Mucosa of descending colon (tissue), 3 donors: ENCODE measurements at regions not wholly inside any gene's neighbourhood (a gene's known extent, or its start where the extent isn't known, plus 50 kb on each side); places are given as distances from the start of the nearest gene placed in this dataset.

Experiments used
- ATAC-seq: fragments of 200-7000 bp; cut with Tn5 transposase; one replicate; pipeline ENCODE4 v1.9.1; 2020; ENCODE audit warnings: mild to moderate bottlenecking, moderate library complexity
- DNase-seq, 3 donors: peaks; one replicate each; pipeline ENCODE4 v3.0.0-alpha.2; 2020
- H3K36me3 ChIP-seq: fragments of 200-600 bp; one replicate; pipeline ENCODE4 v1.8.0; 2021; ENCODE audit warnings: low read depth, mild to moderate bottlenecking
- H3K4me1 ChIP-seq: fragments of 200-600 bp; one replicate; pipeline ENCODE4 v1.8.0; 2021; ENCODE audit warnings: low read depth, mild to moderate bottlenecking
- H3K4me3 ChIP-seq: fragments of 200-600 bp; one replicate; pipeline ENCODE4 v1.8.0; 2021; ENCODE audit warnings: mild to moderate bottlenecking
- H3K9me3 ChIP-seq: fragments of 200-600 bp; one replicate; pipeline ENCODE4 v1.8.0; 2021; ENCODE audit warnings: mild to moderate bottlenecking
- intact Hi-C, 2 donors: fragments of 100-400 bp; cut with DNase I in 1 of 2; cut with micrococcal nuclease in 1 of 2; formaldehyde crosslinking; loops; one replicate each; pipeline versions ENCODE4 v1.11.0 to v1.11.1; 2022; cut with DNase I, micrococcal nuclease
- TF ChIP-seq, protein P1 (sequence below): fragments of 200-600 bp; IDR thresholded peaks from one replicate; pipeline ENCODE4 v1.8.0; 2022; ENCODE audit warnings: antibody characterized with exemption, mild to moderate bottlenecking
- donor health status: DM: no; HTN: no; CAD: no; lungs with moderate emphysema.
- donor health status: DM: no; HTN: no; CAD: no.
- donor health status: DM: no; HTN: yes; CAD: no.

DNA sequence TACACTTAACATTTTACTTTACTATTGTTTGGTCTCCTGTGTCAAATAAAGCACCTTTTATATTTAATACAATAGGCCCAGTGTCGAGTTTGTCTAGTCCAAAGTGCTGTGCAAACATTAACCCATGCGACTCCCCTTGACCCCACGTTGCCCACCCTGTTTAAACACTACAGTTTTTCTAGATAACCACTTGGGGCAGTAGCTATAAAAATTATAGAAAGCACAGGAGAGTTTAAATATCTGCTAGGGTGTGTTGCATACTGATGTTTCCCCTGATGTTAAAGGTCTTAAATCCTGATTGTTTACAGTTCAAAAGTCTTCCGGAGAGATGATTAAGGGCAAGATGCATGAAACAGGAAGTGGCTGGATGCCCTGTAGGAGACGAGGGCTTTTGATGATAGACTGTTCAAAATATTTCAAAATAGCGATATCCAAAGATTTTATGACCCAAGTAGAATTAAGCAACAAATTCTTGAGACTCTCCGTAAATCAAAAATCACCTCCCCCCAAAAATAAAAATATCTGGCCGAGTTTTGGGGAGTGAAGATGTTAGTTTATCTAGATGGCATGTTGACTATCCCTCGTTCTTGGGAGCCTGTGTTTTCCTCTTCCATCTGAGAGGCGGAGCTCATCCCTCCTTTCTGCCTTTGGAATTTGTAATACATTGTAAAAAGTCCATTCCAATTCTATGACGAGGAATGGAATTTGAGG, 167.1 kb downstream of the FGF9 start:
- intact Hi-C loops, result no loop called here
- TF ChIP-seq, protein P1, sequence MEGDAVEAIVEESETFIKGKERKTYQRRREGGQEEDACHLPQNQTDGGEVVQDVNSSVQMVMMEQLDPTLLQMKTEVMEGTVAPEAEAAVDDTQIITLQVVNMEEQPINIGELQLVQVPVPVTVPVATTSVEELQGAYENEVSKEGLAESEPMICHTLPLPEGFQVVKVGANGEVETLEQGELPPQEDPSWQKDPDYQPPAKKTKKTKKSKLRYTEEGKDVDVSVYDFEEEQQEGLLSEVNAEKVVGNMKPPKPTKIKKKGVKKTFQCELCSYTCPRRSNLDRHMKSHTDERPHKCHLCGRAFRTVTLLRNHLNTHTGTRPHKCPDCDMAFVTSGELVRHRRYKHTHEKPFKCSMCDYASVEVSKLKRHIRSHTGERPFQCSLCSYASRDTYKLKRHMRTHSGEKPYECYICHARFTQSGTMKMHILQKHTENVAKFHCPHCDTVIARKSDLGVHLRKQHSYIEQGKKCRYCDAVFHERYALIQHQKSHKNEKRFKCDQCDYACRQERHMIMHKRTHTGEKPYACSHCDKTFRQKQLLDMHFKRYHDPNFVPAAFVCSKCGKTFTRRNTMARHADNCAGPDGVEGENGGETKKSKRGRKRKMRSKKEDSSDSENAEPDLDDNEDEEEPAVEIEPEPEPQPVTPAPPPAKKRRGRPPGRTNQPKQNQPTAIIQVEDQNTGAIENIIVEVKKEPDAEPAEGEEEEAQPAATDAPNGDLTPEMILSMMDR, result no peak
- no peak overlapping the region for H3K4me3 ChIP-seq
- DNase-seq (no peak), ATAC-seq (peak; percentile 82)
- no peaks in the 10 kb centered on the region for H3K36me3 ChIP-seq
- no peaks in the 10 kb centered on the region for H3K9me3 ChIP-seq
- H3K4me1 ChIP-seq, result no peaks in the 10 kb centered on the region

DNA sequence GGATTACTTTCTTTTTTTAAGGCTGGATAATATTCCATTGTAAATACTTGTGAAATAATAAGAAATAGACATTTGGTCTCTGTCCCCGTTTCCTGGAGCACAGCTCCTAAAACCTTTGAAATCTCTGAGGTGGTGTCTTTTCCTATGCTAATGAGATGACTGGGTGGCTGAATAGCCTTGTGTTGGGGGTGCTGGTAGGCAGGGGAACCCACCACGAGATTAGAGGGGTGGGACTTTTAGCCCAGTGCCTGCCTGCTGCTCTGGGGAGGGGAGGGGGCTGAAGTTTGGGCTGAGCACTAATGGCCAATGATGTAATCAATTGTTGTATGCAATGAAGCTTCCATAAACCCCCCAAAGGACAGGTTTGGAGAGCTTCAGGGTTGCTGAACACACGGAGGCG, 175.7 kb downstream of the FGF9 start:
- no peak for ATAC-seq
- Histone ChIP-seq H3K36me3 (no peaks in the 10 kb centered on the region), H3K4me3 (no peak overlapping the region), H3K9me3 (no peaks in the 10 kb centered on the region), H3K4me1 (no peaks in the 10 kb centered on the region)
- intact Hi-C loops, result no loop called here
- TF ChIP-seq, protein P1, result no peak
- DNase-seq, result no peak

DNA sequence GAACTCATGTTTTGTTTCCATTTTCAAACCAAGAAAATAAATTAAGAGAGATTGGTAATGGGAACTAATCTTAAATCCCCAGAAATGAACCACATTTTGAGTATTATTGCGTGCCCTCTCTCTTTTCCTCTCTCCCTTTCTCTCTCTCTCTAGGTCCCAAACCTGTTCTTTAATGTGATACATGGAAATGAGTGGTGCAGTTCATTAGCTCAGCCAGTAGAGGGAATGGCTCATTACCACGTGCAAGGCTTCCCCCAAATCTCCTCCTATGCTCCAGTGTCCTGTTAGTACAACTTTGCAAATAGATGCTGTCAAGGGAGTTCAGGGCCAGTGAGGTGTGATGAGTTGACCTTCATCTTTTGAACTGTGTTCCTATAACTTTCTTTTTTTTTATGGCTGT, 178.4 kb downstream of the FGF9 start:
- no peaks in the 10 kb centered on the region for H3K4me1 ChIP-seq
- no peaks in the 10 kb centered on the region for H3K9me3 ChIP-seq
- H3K36me3 ChIP-seq, result no peaks in the 10 kb centered on the region
- intact Hi-C loops, result no loop called here
- ATAC-seq, result peak; percentile 91
- TF ChIP-seq, protein P1, result no peak
- no peak overlapping the region for H3K4me3 ChIP-seq
- DNase-seq, result peak in 1 of 3 donors; percentile 43

DNA sequence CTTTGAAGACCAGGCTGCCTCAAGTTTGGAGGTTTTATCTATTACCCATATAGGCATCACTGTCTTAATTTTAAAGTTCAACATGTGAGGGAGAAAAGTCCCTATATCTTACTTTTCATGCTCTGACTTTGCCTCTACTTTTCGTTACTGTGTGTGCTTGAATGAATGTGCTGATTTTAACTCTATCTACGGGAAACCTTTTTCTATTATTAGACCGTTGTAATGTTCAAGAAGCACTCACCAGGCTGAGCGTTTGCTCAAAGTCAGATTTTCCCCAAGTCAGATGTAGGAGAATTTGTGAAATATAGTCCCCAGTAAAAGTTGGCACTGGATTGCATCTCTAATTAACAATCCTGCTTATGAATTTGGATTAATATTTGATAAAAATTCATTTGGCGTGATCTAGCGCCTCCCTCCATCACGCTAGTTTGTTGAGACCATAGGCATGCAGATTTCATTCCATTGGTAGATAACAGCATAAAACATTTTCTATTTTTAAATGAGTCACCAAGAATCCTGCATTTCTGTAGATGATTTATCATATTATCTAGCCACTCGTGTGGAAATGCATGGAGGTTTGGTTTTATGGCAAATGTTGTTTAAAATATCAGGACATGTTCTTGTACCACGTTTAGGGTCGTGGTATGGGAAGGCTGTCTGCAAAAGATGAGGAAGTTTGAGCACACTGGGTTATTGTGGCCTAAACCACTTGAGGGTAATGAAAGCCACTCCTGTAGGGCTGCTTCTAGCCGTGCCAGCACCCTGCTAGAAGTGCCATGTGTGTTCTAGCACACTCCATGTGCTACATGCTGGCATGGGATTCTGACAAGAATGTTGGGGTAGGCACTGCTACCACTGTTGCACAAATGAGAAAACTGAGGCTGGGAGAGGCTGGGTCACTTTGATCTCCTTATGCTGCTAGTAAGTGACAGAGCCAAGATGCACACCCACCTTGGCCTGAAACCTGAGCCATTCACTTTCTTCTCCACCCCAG, 179.4 kb downstream of the FGF9 start:
- peak; percentile 17 for ATAC-seq

DNA sequence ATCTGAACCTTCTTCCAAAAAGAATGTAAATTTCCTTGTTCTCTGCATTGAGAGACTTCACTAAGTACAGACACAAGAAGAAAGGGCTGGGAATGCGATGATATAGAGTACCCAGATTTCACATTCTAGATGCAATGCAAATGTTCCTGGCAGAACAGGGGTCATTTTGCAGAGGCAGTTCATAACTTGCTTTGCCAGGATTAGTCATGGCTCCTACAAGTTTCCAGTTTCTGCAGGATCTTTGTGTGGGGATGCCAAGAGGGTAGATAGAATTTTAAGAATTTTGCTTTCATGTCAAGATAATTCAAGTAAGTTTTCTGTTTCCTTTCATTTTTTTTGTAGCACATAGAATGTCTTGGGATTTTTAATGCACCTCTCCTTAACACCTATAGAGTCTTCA, 181.2 kb downstream of the FGF9 start:
- intact Hi-C loops, result no loop called here
- DNase-seq, result no peak
- TF ChIP-seq, protein P1, result no peak
- no peak for ATAC-seq
- Histone ChIP-seq H3K9me3 (no peaks in the 10 kb centered on the region), H3K4me1 (no peaks in the 10 kb centered on the region), H3K36me3 (no peaks in the 10 kb centered on the region), H3K4me3 (no peak overlapping the region)

More for the DNA sequence above, 179.4 kb downstream of the FGF9 start:
- Histone ChIP-seq H3K4me1 (no peaks in the 10 kb centered on the region), H3K4me3 (no peak overlapping the region), H3K36me3 (no peaks in the 10 kb centered on the region), H3K9me3 (no peaks in the 10 kb centered on the region)
- intact Hi-C loops, result no loop called here
- no peak for DNase-seq
- TF ChIP-seq, protein P1, result no peak
